HG02642 (cell line): ENCODE measurements at regions not wholly inside any gene's neighbourhood (a gene's known extent, or its start where the extent isn't known, plus 50 kb on each side); places are given as distances from the start of the nearest gene placed in this dataset.
"Not testable (repeated sequence)": the region's sequence is repeated elsewhere in the genome, so short reads cannot be mapped to it uniquely, and the experiment has no call there.

Experiments used
- ATAC-seq: cut with Tn5 transposase; IDR thresholded peaks from one replicate; pipeline ENCODE4 v1.9.1; 2021; ENCODE audit warnings: mild to moderate bottlenecking; ENCODE audit not compliant: unreplicated experiment, poor library complexity

- no peak for ATAC-seq
Observed at GRCh38 chr15:20348291-20348899, 193.2 kb downstream of the GOLGA6L6 start.

DNA sequence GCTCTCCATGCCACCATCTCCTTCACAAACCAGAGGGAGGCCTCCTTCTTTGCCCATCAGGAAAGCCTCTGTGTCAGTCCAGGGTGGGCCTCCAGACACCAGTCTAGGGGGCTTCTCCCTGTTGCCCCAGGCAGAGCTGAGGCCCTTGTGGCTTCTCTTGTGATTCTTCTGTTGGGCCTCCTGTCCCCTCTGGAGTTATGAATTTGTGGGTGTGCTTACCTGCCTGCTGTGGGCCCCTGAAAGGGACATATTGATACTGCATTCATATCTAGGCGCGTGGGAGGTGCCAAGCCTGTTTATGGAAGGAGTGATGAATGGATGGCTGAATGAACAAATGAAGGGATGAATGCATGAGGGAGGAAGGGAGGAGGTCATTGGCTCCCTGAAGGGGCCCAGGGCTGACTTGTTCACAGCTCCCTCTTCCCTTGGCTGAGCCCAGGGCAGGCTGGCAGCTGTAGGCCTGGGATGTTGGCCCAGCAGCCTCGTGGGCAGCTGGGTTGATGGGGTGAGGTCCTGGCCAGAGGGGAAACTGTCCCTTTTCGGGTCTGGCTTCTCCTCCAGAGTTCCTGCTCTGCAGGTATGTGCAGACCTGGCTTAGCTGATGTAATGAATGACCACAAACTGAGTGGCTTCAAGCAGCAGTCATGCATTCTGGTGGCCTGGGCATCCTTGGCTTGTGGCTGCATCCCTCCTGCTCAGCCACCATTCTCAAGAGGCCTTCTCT, 195.4 kb downstream of the GOLGA6L6 start:
- no peak for ATAC-seq

DNA sequence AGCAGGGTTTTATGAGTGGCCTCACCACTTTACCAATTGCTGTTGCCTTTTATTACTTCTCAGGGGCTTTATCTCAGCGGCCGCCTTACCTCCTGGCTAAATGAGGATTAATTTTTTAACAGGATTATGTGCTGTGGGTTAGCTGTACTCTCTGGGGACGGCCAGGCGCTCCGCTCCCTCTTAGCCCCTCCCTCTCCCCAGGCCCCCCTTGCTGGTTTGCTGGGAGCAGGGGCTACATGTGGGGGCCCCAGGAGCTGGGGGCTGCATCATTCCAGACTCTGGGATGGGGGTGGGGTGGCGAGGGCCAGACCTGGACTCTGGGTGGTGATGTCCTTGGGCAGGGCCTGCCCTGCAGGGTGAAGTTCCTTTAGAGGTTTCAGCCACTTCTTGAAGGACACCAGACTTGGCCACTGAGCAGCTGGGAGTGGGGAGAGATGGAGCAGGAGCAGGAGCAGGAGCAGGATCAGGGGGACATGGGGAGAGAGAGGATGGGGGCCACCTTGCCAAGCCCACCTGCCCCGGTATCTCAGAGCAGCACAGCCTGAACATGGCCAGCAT, 196.1 kb downstream of the GOLGA6L6 start:
- ATAC-seq, result no peak

GRCh38 chr15:20344601-20345400, 196.8 kb downstream of the GOLGA6L6 start:
- ATAC-seq, result no peak

- not testable (repeated sequence) for ATAC-seq
Observed at GRCh38 chr15:20343395-20344211, 198.0 kb downstream of the GOLGA6L6 start.

DNA sequence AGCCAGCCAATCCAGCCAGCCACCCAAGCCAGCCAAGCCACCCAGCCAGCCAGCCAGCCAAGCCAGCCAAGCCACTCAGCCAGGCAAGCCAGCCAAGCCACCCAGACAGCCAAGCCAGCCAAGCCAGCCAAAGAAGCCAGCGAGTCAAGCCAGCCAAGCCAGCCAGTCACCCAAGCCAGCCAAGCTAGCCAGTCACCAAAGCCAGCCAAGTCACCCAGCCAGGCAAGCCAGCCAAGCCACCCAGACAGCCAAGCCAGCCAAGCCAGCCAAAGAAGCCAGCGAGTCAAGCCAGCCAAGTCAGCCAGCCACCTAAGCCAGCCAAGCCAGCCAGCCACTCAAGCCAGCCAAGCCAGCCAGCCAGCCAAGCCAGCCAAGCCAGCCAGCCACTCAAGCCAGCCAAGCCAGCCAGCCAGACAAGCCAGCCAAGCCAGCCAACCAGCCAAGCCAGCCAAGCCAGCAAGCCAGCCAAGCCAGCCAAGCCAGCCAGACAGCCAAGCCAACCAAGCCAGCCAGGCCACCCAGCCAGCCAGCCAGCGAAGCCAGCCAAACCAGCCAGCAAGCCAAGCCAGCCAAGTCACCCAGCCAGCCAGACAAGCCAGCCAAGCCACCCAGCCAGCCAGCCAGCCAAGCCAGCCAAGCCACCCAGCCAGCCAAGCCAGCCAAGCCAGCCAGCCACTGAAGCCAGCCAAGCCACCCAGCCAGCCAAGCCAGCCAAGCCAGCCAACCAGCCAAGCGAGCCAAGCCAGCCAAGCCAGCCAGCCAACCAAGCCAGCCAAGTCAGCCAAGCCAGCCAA, 198.8 kb downstream of the GOLGA6L6 start:
- ATAC-seq, result not testable (repeated sequence)

DNA sequence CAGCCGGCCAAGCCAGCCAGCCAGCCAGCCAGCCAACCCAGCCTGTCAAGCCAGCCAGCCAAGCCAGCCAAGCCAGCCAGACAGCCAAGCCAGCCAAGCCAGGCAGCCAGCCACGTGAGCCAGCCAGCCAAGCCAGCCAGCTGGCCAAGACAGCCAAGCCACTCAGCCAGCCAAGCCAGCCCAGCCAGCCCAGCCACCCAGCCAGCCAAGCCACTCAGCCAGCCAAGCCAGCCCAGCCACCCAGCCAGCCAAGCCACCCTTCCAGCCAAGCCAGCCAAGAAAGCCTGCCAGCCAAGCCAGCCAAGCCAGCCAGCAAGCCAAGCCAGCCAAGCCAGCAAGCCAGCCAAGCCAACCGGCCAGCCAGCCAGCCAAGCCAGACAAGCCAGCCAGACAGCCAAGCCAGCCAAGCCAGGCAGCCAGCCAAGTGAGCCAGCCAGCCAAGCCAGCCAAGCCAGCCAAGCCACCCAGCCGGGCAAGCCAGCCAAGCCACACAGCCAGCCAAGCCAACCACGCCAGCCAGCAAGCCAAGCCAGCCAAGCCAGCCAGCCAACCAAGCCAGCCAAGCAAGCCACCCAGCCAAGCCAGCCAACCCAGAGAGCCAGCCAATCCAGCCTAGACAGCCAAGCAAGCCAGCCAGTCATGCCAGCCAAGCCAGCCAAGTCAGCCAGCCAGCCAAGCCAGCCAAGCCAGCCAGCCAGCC, 199.5 kb downstream of the GOLGA6L6 start:
- no peak for ATAC-seq

GRCh38 chr15:20340931-20341661, 200.5 kb downstream of the GOLGA6L6 start:
- ATAC-seq, result peak; percentile 58

DNA sequence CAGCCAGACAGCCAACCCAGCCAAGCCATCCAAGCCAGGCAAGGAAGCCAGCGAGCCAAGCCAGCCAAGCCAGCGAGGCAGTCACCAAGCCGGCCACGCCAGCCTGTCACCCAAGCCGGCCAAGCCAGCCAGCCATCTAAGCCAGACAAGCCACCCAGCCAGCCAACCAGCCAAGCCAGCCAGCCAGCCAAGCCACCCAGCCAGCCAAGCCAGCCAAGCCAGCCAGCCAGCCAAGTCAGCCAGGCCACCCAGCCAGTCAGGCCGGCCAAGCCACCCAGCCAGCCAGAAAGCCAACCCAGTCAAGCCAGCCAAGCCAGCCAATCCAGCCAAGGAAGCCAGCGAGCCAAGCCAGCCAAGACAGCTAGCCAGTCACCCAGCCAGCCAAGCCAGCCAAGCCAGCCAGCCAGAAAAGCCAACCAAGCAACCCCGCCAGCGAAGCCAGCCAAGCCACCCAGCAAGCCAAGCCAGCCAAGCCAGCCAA, 201.2 kb downstream of the GOLGA6L6 start:
- ATAC-seq, result no peak

DNA sequence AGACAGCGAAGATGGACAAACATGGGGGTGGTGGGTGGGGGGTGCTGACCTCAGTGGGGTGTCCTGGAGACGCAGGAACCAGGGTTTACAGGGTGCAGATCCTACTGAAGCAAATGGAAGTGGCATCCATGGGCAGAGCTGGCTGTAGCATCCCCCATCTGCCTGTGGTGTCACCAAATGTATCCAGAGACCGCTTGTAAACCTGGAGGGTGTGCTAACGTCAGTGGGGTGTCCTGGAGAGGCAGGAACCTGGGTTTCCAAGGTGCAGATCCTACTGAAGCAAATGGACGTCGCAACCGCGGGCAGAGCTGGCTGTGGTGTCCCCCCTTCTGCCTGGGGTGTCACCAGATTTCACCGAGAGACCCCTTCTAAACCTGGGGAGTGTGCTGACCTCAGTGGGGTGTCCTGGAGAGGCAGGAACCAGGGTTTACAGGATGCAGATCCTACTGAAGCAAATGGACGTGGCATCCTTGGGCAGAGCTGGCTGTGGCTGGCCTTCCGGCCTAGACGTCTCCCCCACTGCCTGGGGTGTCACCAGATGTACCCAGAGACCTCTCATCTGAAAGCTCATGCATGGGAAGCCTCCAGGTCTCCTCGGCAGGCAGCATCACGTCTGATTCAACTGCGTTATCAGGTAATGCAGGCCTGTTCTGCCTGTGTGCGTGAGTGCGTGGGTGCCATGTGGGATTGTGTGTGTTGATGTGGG, 202.4 kb downstream of the GOLGA6L6 start:
- ATAC-seq, result not testable (repeated sequence)

GRCh38 chr15:20338671-20339070, 202.9 kb downstream of the GOLGA6L6 start:
- not testable (repeated sequence) for ATAC-seq

GRCh38 chr15:20337238-20337637, 204.4 kb downstream of the GOLGA6L6 start:
- not testable (repeated sequence) for ATAC-seq

DNA sequence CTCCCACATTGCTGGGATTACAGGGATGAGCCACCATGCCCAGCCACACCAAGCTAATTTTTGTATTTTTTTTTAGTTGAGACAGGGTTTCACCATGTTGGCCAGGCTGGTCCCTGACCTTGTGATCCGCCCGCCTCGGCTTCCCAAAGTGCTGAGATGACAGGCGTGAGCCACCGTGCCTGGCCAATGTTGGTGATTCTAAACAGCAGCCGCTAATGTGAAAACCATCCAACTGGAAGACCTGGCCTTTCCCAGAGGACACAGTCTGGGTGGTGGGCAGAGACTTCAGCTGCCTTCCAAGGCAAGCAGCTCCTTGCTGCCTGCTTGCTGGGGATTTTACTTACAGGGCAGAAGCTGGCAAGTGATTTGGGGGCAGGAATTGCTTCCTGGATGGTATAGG, 207.1 kb downstream of the GOLGA6L6 start:
- ATAC-seq, result not testable (repeated sequence)

GRCh38 chr15:20325751-20326150, 215.8 kb downstream of the GOLGA6L6 start:
- not testable (repeated sequence) for ATAC-seq

DNA sequence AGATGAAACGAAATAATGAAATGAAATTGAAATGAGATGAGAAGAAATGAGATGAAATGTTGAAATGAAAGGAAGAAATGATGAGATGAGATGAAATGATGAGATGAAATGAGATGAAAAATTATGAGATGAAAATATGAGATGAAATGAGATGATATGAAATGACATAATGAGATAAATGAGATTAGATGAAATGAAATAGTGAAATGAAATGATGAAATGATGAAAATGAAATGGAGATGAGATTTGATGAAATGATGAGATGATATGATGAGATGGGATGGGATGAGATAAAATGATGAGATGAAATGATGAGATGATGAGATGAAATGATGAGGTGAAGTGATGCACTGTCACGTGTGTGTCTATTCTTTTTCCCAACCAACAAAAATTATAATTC, 224.5 kb downstream of the GOLGA6L6 start:
- not testable (repeated sequence) for ATAC-seq

DNA sequence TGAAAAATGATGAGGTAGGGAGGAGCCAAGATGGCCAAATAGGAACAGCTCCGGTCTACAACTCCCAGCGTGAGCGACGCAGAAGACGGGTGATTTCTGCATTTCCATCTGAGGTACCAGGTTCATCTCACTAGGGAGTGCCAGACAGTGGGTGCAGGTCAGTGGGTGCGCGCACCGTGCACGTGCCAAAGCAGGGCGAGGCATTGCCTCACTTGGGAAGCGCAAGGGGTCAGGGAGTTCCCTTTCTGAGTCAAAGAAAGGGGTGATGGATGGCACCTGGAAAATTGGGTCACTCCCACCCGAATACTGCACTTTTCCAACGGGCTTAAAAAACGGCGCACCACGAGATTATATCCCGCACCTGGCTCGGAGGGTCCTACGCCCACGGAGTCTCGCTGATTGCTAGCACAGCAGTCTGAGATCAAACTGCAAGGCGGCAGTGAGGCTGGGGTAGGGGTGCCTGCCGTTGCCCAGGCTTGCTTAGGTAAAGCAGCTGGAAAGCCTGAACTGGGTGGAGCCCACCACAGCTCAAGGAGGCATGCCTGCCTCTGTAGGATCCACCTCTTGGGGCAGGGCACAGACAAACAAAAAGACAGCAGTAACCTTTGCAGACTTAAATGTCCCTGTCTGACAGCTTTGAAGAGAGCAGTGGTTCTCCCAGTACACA, 230.5 kb downstream of the GOLGA6L6 start:
- not testable (repeated sequence) for ATAC-seq

DNA sequence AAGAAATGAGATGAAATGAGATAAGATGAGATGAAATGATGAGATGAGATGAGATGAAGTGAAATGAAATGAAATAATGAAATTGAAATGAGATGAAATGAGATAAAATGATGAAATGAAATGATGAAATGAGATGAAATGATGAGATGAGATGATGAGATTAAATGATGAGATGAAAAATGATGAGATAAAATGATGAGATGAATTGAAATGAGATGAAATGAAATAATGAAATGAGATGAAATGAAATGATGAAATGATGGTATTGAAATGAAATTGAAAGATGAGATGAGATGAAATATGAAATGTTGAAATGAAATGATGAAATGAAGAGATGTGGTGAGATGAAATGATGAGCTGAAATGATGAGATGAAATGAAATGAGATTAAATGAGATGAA, 231.0 kb downstream of the GOLGA6L6 start:
- ATAC-seq, result no peak
